Stimulated activated memory B cell treated with anti-CD40 and anti-IgM and Interleukin-4, amounts not matched to agents 10 μg/mL and 1 μg/mL and 100 μg/mL, for 72 hours (primary cell): ENCODE measurements at regions not wholly inside any gene's neighbourhood (a gene's known extent, or its start where the extent isn't known, plus 50 kb on each side); places are given as distances from the start of the nearest gene placed in this dataset.
"Not testable (repeated sequence)": the region's sequence is repeated elsewhere in the genome, so short reads cannot be mapped to it uniquely, and the experiment has no call there.

Experiments
- ATAC-seq: fragments of 150-1000 bp; cut with Tn5 transposase; 2 replicates; pipeline ENCODE4 v1.10.0; 2021
- H3K27ac Mint-ChIP-seq: one replicate; pipeline ENCODE4 v1.8.0; 2022; ENCODE audit warnings: mild to moderate bottlenecking, mixed read lengths
- H3K27me3 Mint-ChIP-seq: one replicate; pipeline ENCODE4 v1.8.0; 2022; ENCODE audit warnings: mixed read lengths
- H3K36me3 Mint-ChIP-seq: one replicate; pipeline ENCODE4 v1.8.0; 2022; ENCODE audit warnings: mixed read lengths
- H3K4me1 Mint-ChIP-seq: one replicate; pipeline ENCODE4 v1.8.0; 2022; ENCODE audit warnings: mixed read lengths
- H3K4me3 Mint-ChIP-seq: one replicate; pipeline ENCODE4 v1.8.0; 2022; ENCODE audit warnings: mild to moderate bottlenecking, moderate library complexity, mixed read lengths
- H3K9me3 Mint-ChIP-seq: one replicate; pipeline ENCODE4 v1.8.0; 2022; ENCODE audit warnings: mixed read lengths

- no peaks in the 10 kb centered on the region for H3K9me3 Mint-ChIP-seq
- no peaks in the 10 kb centered on the region for H3K27me3 Mint-ChIP-seq
- no peak overlapping the region for H3K27ac Mint-ChIP-seq
- no peak overlapping the region for H3K4me3 Mint-ChIP-seq
- peaks cover 7% of the 10 kb centered on the region for H3K4me1 Mint-ChIP-seq
- no peak for ATAC-seq
- no peaks in the 10 kb centered on the region for H3K36me3 Mint-ChIP-seq
Measured at GRCh38 chr6:139965393-139965792, 590.9 kb upstream of the CITED2 start.

GRCh38 chr6:139964737-139965136, 590.3 kb upstream of the CITED2 start:
- Mint-ChIP-seq H3K9me3 (no peaks in the 10 kb centered on the region), H3K4me3 (no peak overlapping the region), H3K27ac (no peak overlapping the region), H3K36me3 (no peaks in the 10 kb centered on the region), H3K27me3 (no peaks in the 10 kb centered on the region), H3K4me1 (peaks cover under 1% of the 10 kb centered on the region)
- ATAC-seq, result no peak

- Mint-ChIP-seq H3K9me3 (no peaks in the 10 kb centered on the region), H3K27ac (no peak overlapping the region), H3K36me3 (no peaks in the 10 kb centered on the region), H3K4me3 (no peak overlapping the region), H3K27me3 (no peaks in the 10 kb centered on the region), H3K4me1 (no peaks in the 10 kb centered on the region)
- ATAC-seq, result peak; percentile 56
Measured at GRCh38 chr6:139962654-139963347, 588.4 kb upstream of the CITED2 start.

- Mint-ChIP-seq H3K4me3 (no peak overlapping the region), H3K27ac (peak overlapping the region; percentile 11), H3K36me3 (no peaks in the 10 kb centered on the region), H3K27me3 (no peaks in the 10 kb centered on the region), H3K4me1 (no peaks in the 10 kb centered on the region), H3K9me3 (no peaks in the 10 kb centered on the region)
- ATAC-seq, result no peak
Measured at GRCh38 chr6:139961190-139961589, 586.7 kb upstream of the CITED2 start.

GRCh38 chr6:139960671-139961070, 586.2 kb upstream of the CITED2 start:
- H3K9me3 Mint-ChIP-seq, result peaks cover under 1% of the 10 kb centered on the region
- peaks cover 2% of the 10 kb centered on the region for H3K36me3 Mint-ChIP-seq
- no peak for ATAC-seq
- no peaks in the 10 kb centered on the region for H3K4me1 Mint-ChIP-seq
- no peaks in the 10 kb centered on the region for H3K27me3 Mint-ChIP-seq
- peak overlapping the region; percentile 11 for H3K27ac Mint-ChIP-seq
- H3K4me3 Mint-ChIP-seq, result no peak overlapping the region

GRCh38 chr6:139955366-139956155, 581.1 kb upstream of the CITED2 start:
- Mint-ChIP-seq H3K27me3 (no peaks in the 10 kb centered on the region), H3K4me3 (no peak overlapping the region), H3K36me3 (peaks cover 6% of the 10 kb centered on the region), H3K4me1 (no peaks in the 10 kb centered on the region), H3K27ac (no peak overlapping the region), H3K9me3 (peaks cover 16% of the 10 kb centered on the region)
- no peak for ATAC-seq

GRCh38 chr6:139954463-139955071, 580.1 kb upstream of the CITED2 start:
- Mint-ChIP-seq H3K9me3 (peaks cover 21% of the 10 kb centered on the region), H3K27ac (no peak overlapping the region), H3K4me1 (no peaks in the 10 kb centered on the region), H3K27me3 (no peaks in the 10 kb centered on the region), H3K36me3 (peaks cover 6% of the 10 kb centered on the region), H3K4me3 (no peak overlapping the region)
- ATAC-seq, result no peak

- not testable (repeated sequence) for H3K27ac Mint-ChIP-seq, H3K27me3 Mint-ChIP-seq, H3K36me3 Mint-ChIP-seq, H3K4me1 Mint-ChIP-seq, H3K4me3 Mint-ChIP-seq, ATAC-seq
- peaks cover 21% of the 10 kb centered on the region for H3K9me3 Mint-ChIP-seq
Measured at GRCh38 chr6:139953780-139954179, 579.3 kb upstream of the CITED2 start.

- no peaks in the 10 kb centered on the region for H3K4me1 Mint-ChIP-seq
- H3K27ac Mint-ChIP-seq, result no peak overlapping the region
- ATAC-seq, result no peak
- peaks cover 21% of the 10 kb centered on the region for H3K9me3 Mint-ChIP-seq
- no peak overlapping the region for H3K4me3 Mint-ChIP-seq
- peaks cover 6% of the 10 kb centered on the region for H3K36me3 Mint-ChIP-seq
- H3K27me3 Mint-ChIP-seq, result no peaks in the 10 kb centered on the region
Measured at GRCh38 chr6:139951172-139951571, 576.7 kb upstream of the CITED2 start.

GRCh38 chr6:139944976-139945375, 570.5 kb upstream of the CITED2 start:
- no peaks in the 10 kb centered on the region for H3K36me3 Mint-ChIP-seq
- ATAC-seq, result no peak
- H3K4me3 Mint-ChIP-seq, result no peak overlapping the region
- H3K27ac Mint-ChIP-seq, result no peak overlapping the region
- peaks cover 18% of the 10 kb centered on the region for H3K4me1 Mint-ChIP-seq
- peaks cover under 1% of the 10 kb centered on the region for H3K9me3 Mint-ChIP-seq
- H3K27me3 Mint-ChIP-seq, result no peaks in the 10 kb centered on the region

- Mint-ChIP-seq H3K4me1 (peaks cover 18% of the 10 kb centered on the region), H3K36me3 (no peaks in the 10 kb centered on the region), H3K9me3 (no peaks in the 10 kb centered on the region), H3K4me3 (no peak overlapping the region), H3K27me3 (no peaks in the 10 kb centered on the region), H3K27ac (no peak overlapping the region)
- no peak for ATAC-seq
Measured at GRCh38 chr6:139944131-139944530, 569.7 kb upstream of the CITED2 start.

GRCh38 chr6:139943391-139943790, 568.9 kb upstream of the CITED2 start:
- no peak for ATAC-seq
- Mint-ChIP-seq H3K27me3 (no peaks in the 10 kb centered on the region), H3K27ac (no peak overlapping the region), H3K4me3 (no peak overlapping the region), H3K36me3 (no peaks in the 10 kb centered on the region), H3K9me3 (no peaks in the 10 kb centered on the region), H3K4me1 (peaks cover 18% of the 10 kb centered on the region)

- H3K27ac Mint-ChIP-seq, result no peak overlapping the region
- ATAC-seq, result no peak
- H3K36me3 Mint-ChIP-seq, result no peaks in the 10 kb centered on the region
- no peak overlapping the region for H3K4me3 Mint-ChIP-seq
- no peaks in the 10 kb centered on the region for H3K9me3 Mint-ChIP-seq
- no peaks in the 10 kb centered on the region for H3K27me3 Mint-ChIP-seq
- peaks cover 18% of the 10 kb centered on the region for H3K4me1 Mint-ChIP-seq
Measured at GRCh38 chr6:139942331-139942730, 567.9 kb upstream of the CITED2 start.

- Mint-ChIP-seq H3K9me3 (no peaks in the 10 kb centered on the region), H3K27me3 (no peaks in the 10 kb centered on the region), H3K36me3 (no peaks in the 10 kb centered on the region), H3K4me3 (no peak overlapping the region), H3K27ac (peak overlapping the region; percentile 75), H3K4me1 (peaks cover 18% of the 10 kb centered on the region)
- ATAC-seq, result no peak
Measured at GRCh38 chr6:139941826-139942225, 567.4 kb upstream of the CITED2 start.

GRCh38 chr6:139940741-139941729, 566.6 kb upstream of the CITED2 start:
- H3K4me1 Mint-ChIP-seq, result peaks cover 18% of the 10 kb centered on the region
- H3K36me3 Mint-ChIP-seq, result no peaks in the 10 kb centered on the region
- no peaks in the 10 kb centered on the region for H3K27me3 Mint-ChIP-seq
- peak; percentile 94 for ATAC-seq
- H3K27ac Mint-ChIP-seq, result peak overlapping the region; percentile 75
- peak overlapping the region; percentile 36 for H3K4me3 Mint-ChIP-seq
- H3K9me3 Mint-ChIP-seq, result no peaks in the 10 kb centered on the region
